HEK293T (cell line): ENCODE measurements at regions not wholly inside any gene's neighbourhood (a gene's known extent, or its start where the extent isn't known, plus 50 kb on each side); places are given as distances from the start of the nearest gene placed in this dataset.

Experiments
- HDGF ChIP-seq: fragments of 450-650 bp; IDR thresholded peaks from 2 replicates; pipeline ENCODE4 v1.6.1; 2017; ENCODE audit warnings: antibody characterized with exemption, borderline replicate concordance
- ZNF384 ChIP-seq: fragments of 450-650 bp; IDR thresholded peaks from 2 replicates; pipeline ENCODE4 v1.6.1; 2016

DNA sequence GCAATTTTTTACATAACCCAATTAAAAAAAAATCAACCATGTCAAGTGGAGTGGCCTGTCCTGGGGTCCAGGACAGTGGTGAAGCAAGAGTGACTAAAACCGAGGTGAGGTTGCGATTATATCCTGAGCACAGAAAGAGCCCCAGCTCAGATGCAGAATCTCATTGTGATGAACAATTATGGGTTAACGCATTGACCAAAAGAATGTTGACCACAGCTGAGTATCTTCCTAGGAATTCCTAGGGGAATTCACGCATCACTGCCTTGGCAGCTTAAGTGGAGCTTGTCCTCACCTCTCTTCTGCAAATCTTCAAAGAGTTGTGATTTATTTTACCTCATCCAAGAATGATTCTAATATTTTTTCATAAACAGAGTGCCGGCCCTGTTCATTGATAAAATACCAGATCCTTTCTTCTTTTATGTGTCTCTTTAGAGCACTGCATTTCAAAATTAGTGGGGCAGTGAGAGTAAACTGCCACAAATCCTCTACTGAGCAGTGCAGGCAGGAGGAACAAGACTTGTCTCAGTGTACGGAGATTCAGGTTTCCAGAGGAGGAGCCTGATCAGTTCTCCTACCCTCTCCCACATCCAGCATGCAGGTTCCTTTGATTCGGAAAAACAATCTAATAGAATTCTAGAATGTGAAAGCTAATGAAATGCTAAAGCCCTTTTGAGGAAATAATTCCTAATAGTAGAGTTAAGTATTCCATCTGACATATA lies 60.1 kb upstream of the ZNF184 start:
- TF ChIP-seq HDGF: no peak
- TF ChIP-seq ZNF384: no peak
